HEK293 (cell line): ENCODE measurements at regions not wholly inside any gene's neighbourhood (a gene's known extent, or its start where the extent isn't known, plus 50 kb on each side); places are given as distances from the start of the nearest gene placed in this dataset.

Source experiments
- CTCF ChIA-PET: fragments of 350-600 bp; formaldehyde crosslinking; extraction: SDS; loops from one replicate; lab custom pipeline; 2021; ENCODE audit warnings: antibody characterized with exemption; lab: Yijun Ruan, JAX
- POLR2A ChIA-PET: fragments of 300-600 bp; formaldehyde crosslinking; extraction: SDS; loops from one replicate; lab custom pipeline; 2020; ENCODE audit warnings: antibody characterized with exemption, inconsistent platforms; lab: Yijun Ruan, JAX
- H3K27ac ChIP-seq: fragments of 200-500 bp; sonication (Bioruptor generic); 2 replicates; pipeline ENCODE4 v1.5.1; 2014; ENCODE audit warnings: low read depth, low read length, control low read depth, inconsistent platforms; ENCODE audit errors: extremely low read depth
- H3K36me3 ChIP-seq, 2 experiments: fragments of 200-500 bp in 1 of 2; sonication (Bioruptor generic) in 1 of 2; 1 replicate in 1 of 2; 2 replicates in 1 of 2; pipeline ENCODE4 v1.5.1; 2014 to 2017; ENCODE audit warnings: inconsistent platforms in 2 of 2, low read length in 2 of 2; ENCODE audit not compliant: control insufficient read depth in 2 of 2, insufficient read depth in 1 of 2
- H3K4me1 ChIP-seq: fragments of 200-500 bp; sonication (Bioruptor generic); 2 replicates; pipeline ENCODE4 v1.5.1; 2014; ENCODE audit warnings: mild to moderate bottlenecking, low read length, inconsistent platforms; ENCODE audit not compliant: control insufficient read depth, insufficient read depth
- H3K4me3 ChIP-seq: 2 replicates; pipeline ENCODE4 v1.5.1; 2011; ENCODE audit warnings: low read depth, mild to moderate bottlenecking, control low read depth, low read length, moderate library complexity
- H3K9me3 ChIP-seq: fragments of 200-500 bp; sonication (Bioruptor generic); 2 replicates; pipeline ENCODE4 v1.5.1; 2014; ENCODE audit warnings: low read depth, low read length, inconsistent platforms; ENCODE audit not compliant: control insufficient read depth, insufficient read depth
- ATF2 ChIP-seq: fragments of 450-650 bp; formaldehyde crosslinking; IDR thresholded peaks from 2 replicates; pipeline ENCODE4 v1.5.1; 2016; ENCODE audit warnings: missing biosample characterization, missing genetic modification characterization, low read depth
- REST ChIP-seq: fragments of 450-650 bp; formaldehyde crosslinking; IDR thresholded peaks from 2 replicates; pipeline ENCODE4 v1.5.1; 2016; ENCODE audit warnings: missing biosample characterization, missing genetic modification characterization
- SCRT2 ChIP-seq: fragments of 450-650 bp; formaldehyde crosslinking; IDR thresholded peaks from 2 replicates; pipeline ENCODE4 v1.5.1; 2016; ENCODE audit warnings: missing biosample characterization, missing genetic modification characterization
- WT1 ChIP-seq: fragments of 450-650 bp; formaldehyde crosslinking; IDR thresholded peaks from 2 replicates; pipeline ENCODE4 v1.5.1; 2016; ENCODE audit warnings: missing biosample characterization, missing genetic modification characterization
- ZBTB21 ChIP-seq: fragments of 450-650 bp; formaldehyde crosslinking; IDR thresholded peaks from 2 replicates; pipeline ENCODE4 v1.5.1; 2017; ENCODE audit warnings: missing biosample characterization, missing genetic modification characterization
- ZNF155 ChIP-seq: fragments of 450-650 bp; formaldehyde crosslinking; IDR thresholded peaks from 2 replicates; pipeline ENCODE4 v1.5.1; 2016; ENCODE audit warnings: missing biosample characterization, missing genetic modification characterization
- ZNF26 ChIP-seq: fragments of 450-650 bp; formaldehyde crosslinking; IDR thresholded peaks from 2 replicates; pipeline ENCODE4 v1.5.1; 2016; ENCODE audit warnings: missing biosample characterization, missing genetic modification characterization
- ZNF280D ChIP-seq: fragments of 450-650 bp; formaldehyde crosslinking; IDR thresholded peaks from 2 replicates; pipeline ENCODE4 v1.5.1; 2016; ENCODE audit warnings: missing biosample characterization, missing genetic modification characterization
- ZNF311 ChIP-seq: fragments of 450-650 bp; formaldehyde crosslinking; IDR thresholded peaks from 2 replicates; pipeline ENCODE4 v1.5.1; 2017; ENCODE audit warnings: missing biosample characterization, missing genetic modification characterization, borderline replicate concordance
- ZNF488 ChIP-seq: fragments of 450-650 bp; formaldehyde crosslinking; IDR thresholded peaks from 2 replicates; pipeline ENCODE4 v1.5.1; 2016; ENCODE audit warnings: missing biosample characterization, missing genetic modification characterization
- ZNF544 ChIP-seq: fragments of 450-650 bp; formaldehyde crosslinking; IDR thresholded peaks from 2 replicates; pipeline ENCODE4 v1.5.0; 2017; ENCODE audit warnings: missing biosample characterization, missing genetic modification characterization
- ZNF558 ChIP-seq: fragments of 450-650 bp; formaldehyde crosslinking; IDR thresholded peaks from 2 replicates; pipeline ENCODE4 v1.5.1; 2016; ENCODE audit warnings: missing biosample characterization, missing genetic modification characterization
- ZNF585B ChIP-seq: fragments of 450-650 bp; formaldehyde crosslinking; IDR thresholded peaks from 2 replicates; pipeline ENCODE4 v1.5.1; 2016; ENCODE audit warnings: missing biosample characterization, missing genetic modification characterization
- ZNF677 ChIP-seq: fragments of 450-650 bp; IDR thresholded peaks from 2 replicates; pipeline ENCODE4 v1.5.0; 2018; ENCODE audit warnings: missing biosample characterization, mild to moderate bottlenecking, missing genetic modification characterization, moderate library complexity
- ZNF768 ChIP-seq: fragments of 450-650 bp; formaldehyde crosslinking; IDR thresholded peaks from 2 replicates; pipeline ENCODE4 v1.5.1; 2018; ENCODE audit warnings: missing biosample characterization, mild to moderate bottlenecking, missing genetic modification characterization

- POLR2A ChIA-PET: no interaction called here
- no peak overlapping the region for H3K4me3 ChIP-seq
- H3K27ac ChIP-seq: no peak overlapping the region
- peaks cover 10% of the 10 kb centered on the region for H3K4me1 ChIP-seq
- CTCF ChIA-PET: interaction anchor here (1.3 to 3.1 kb wide), 3 partner anchors 134 to 359 kb away, joined by 3 to 9 read pairs (median 8); no protein-coding TSS in a partner anchor
- no peaks in the 10 kb centered on the region for H3K36me3 ChIP-seq
- peaks cover 3% of the 10 kb centered on the region; the same call in 1 of the 2 replicates for H3K9me3 ChIP-seq
- TF ChIP-seq ZBTB21 (tag by site-specific recombination) (no peak), REST (tag by site-specific recombination) (no peak), ZNF585B (tag by site-specific recombination) (no peak), ZNF488 (tag by site-specific recombination) (no peak), ZNF311 (tag by site-specific recombination) (no peak), ZNF558 (no peak), ZNF677 (tag by site-specific recombination) (no peak), ZNF155 (tag by site-specific recombination) (no peak), ZNF544 (tag by site-specific recombination) (no peak), SCRT2 (no peak), ZNF26 (tag by site-specific recombination) (no peak), ZNF768 (no peak), WT1 (tag by site-specific recombination) (no peak), ATF2 (tag by site-specific recombination) (no peak), ZNF280D (no peak)
These were observed 177.7 kb upstream of the RAB4A start for GRCh38 chr1:229093238-229093540.
